Ectodermal cell (in vitro differentiated cells): ENCODE measurements at regions not wholly inside any gene's neighbourhood (a gene's known extent, or its start where the extent isn't known, plus 50 kb on each side); places are given as distances from the start of the nearest gene placed in this dataset.

Experiments
- H3K27ac ChIP-seq: 2 replicates; pipeline ENCODE4 v1.7.0; 2013; ENCODE audit warnings: mild to moderate bottlenecking, low read depth, low read length; ENCODE audit not compliant: insufficient read depth, poor library complexity, severe bottlenecking
- H3K27me3 ChIP-seq: 2 replicates; pipeline ENCODE4 v1.7.0; 2013; ENCODE audit warnings: mild to moderate bottlenecking, low read length; ENCODE audit not compliant: insufficient read depth, control insufficient read depth, poor library complexity, severe bottlenecking
- H3K36me3 ChIP-seq: one replicate; pipeline ENCODE4 v1.7.0; 2013; ENCODE audit warnings: low read length; ENCODE audit not compliant: control insufficient read depth, insufficient read depth
- H3K4me1 ChIP-seq: one replicate; pipeline ENCODE4 v1.7.0; 2013; ENCODE audit warnings: low read length; ENCODE audit not compliant: control insufficient read depth, insufficient read depth
- H3K4me3 ChIP-seq: 2 replicates; pipeline ENCODE4 v1.7.0; 2013; ENCODE audit warnings: low read depth, low read length, control low read depth; ENCODE audit not compliant: insufficient read depth
- H3K9me3 ChIP-seq: 2 replicates; pipeline ENCODE4 v1.7.0; 2013; ENCODE audit warnings: mild to moderate bottlenecking, low read length, moderate library complexity; ENCODE audit not compliant: control insufficient read depth
- WGBS, 2 experiments: methylation state at CpG; one replicate each; pipeline ENCODE4 v1.1.7; 2013; ENCODE audit warnings: missing lambda C conversion rate in 2 of 2; 5-methylcytosine and 5-hydroxymethylcytosine counted together

- H3K4me3 ChIP-seq: no peak overlapping the region
- H3K27me3 ChIP-seq: no peaks in the 10 kb centered on the region
- no peaks in the 10 kb centered on the region for H3K9me3 ChIP-seq
- no peak overlapping the region for H3K27ac ChIP-seq
- peaks cover 38% of the 10 kb centered on the region for H3K4me1 ChIP-seq
- no peaks in the 10 kb centered on the region for H3K36me3 ChIP-seq
- WGBS, 2 experiments: 94 to 95% methylated on average over 6 of the region's 6 CpGs
Measured at GRCh38 chr10:21311426-21311825, 214.1 kb downstream of the SKIDA1 start.

- H3K36me3 ChIP-seq: no peaks in the 10 kb centered on the region
- H3K27me3 ChIP-seq: no peaks in the 10 kb centered on the region
- no peaks in the 10 kb centered on the region for H3K9me3 ChIP-seq
- 75 to 77% methylated on average over 3 of the region's 3 CpGs for WGBS, 2 experiments
- H3K4me3 ChIP-seq: no peak overlapping the region
- H3K4me1 ChIP-seq: peaks cover 18% of the 10 kb centered on the region
- no peak overlapping the region for H3K27ac ChIP-seq
Measured at GRCh38 chr10:21309427-21309826, 216.1 kb downstream of the SKIDA1 start.

- H3K27ac ChIP-seq: no peak overlapping the region
- H3K4me3 ChIP-seq: no peak overlapping the region
- 81 to 87% methylated on average over 4 of the region's 4 CpGs for WGBS, 2 experiments
- H3K9me3 ChIP-seq: no peaks in the 10 kb centered on the region
- H3K36me3 ChIP-seq: no peaks in the 10 kb centered on the region
- H3K4me1 ChIP-seq: peaks cover 14% of the 10 kb centered on the region
- no peaks in the 10 kb centered on the region for H3K27me3 ChIP-seq
Measured at GRCh38 chr10:21308946-21309345, 216.5 kb downstream of the SKIDA1 start.

GRCh38 chr10:21308018-21308417 is 217.5 kb downstream of the SKIDA1 start:
- 91 to 93% methylated on average over 1 to 3 of the region's 3 CpGs for WGBS, 2 experiments
- Histone ChIP-seq H3K27me3 (no peaks in the 10 kb centered on the region), H3K9me3 (no peaks in the 10 kb centered on the region), H3K36me3 (no peaks in the 10 kb centered on the region), H3K4me1 (peaks cover 5% of the 10 kb centered on the region), H3K4me3 (no peak overlapping the region), H3K27ac (no peak overlapping the region)

DNA sequence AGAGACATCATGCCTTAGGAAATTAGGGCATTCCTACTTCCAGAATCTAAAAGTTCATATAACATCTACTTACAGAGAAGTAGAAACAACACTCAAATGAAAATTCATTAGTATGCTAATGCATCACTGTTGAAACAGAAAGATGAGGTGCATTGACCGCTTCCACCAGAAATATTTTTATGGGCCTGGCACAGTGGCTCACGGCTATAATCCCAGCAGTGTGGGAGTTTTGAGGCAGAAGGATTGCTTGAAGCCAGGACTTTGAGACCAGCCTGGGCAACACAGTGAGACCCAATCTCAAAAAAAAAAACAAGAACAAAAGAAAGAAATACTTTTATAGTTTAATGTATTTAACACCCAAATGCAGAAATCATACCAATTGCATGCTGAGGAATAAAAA is 220.9 kb downstream of the SKIDA1 start:
- no peaks in the 10 kb centered on the region for H3K27me3 ChIP-seq
- no peaks in the 10 kb centered on the region for H3K36me3 ChIP-seq
- 93 to 94% methylated on average over 2 of the region's 2 CpGs for WGBS, 2 experiments
- no peaks in the 10 kb centered on the region for H3K4me1 ChIP-seq
- no peaks in the 10 kb centered on the region for H3K9me3 ChIP-seq
- no peak overlapping the region for H3K27ac ChIP-seq
- H3K4me3 ChIP-seq: no peak overlapping the region

DNA sequence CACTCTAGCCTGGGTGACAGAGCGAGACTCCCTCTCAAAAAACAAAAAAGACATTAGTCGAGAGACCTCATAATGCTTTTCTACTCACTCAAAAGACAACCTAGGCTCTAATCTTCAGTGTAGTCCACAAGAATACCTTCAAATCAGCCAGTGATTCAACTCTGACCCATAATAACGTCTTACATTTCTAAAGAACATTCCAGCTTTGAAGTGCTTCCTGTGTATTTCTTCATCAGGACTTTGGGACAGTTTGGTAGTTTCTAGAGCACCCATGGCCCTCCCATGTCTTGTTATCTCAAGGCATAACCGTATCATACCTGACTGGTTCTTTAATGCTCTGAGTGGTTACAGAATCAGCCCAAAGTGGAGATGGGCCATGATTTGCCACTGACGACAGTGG is 221.3 kb downstream of the SKIDA1 start:
- Histone ChIP-seq H3K9me3 (no peaks in the 10 kb centered on the region), H3K27ac (no peak overlapping the region), H3K36me3 (no peaks in the 10 kb centered on the region), H3K27me3 (no peaks in the 10 kb centered on the region), H3K4me1 (no peaks in the 10 kb centered on the region), H3K4me3 (no peak overlapping the region)
- 86 to 89% methylated on average over 5 of the region's 5 CpGs for WGBS, 2 experiments

GRCh38 chr10:21300551-21300950 is 224.9 kb downstream of the SKIDA1 start:
- no peaks in the 10 kb centered on the region for H3K9me3 ChIP-seq
- H3K4me3 ChIP-seq: no peak overlapping the region
- H3K4me1 ChIP-seq: peaks cover 24% of the 10 kb centered on the region
- no peaks in the 10 kb centered on the region for H3K36me3 ChIP-seq
- 94 to 100% methylated on average over 1 of the region's 1 CpG for WGBS, 2 experiments
- H3K27ac ChIP-seq: no peak overlapping the region
- no peaks in the 10 kb centered on the region for H3K27me3 ChIP-seq

GRCh38 chr10:21299330-21299729 is 226.2 kb downstream of the SKIDA1 start:
- no peak overlapping the region for H3K27ac ChIP-seq
- no peaks in the 10 kb centered on the region for H3K9me3 ChIP-seq
- peaks cover 36% of the 10 kb centered on the region for H3K4me1 ChIP-seq
- H3K36me3 ChIP-seq: no peaks in the 10 kb centered on the region
- no peak overlapping the region for H3K4me3 ChIP-seq
- H3K27me3 ChIP-seq: no peaks in the 10 kb centered on the region
- 89 to 93% methylated on average over 7 of the region's 7 CpGs for WGBS, 2 experiments

DNA sequence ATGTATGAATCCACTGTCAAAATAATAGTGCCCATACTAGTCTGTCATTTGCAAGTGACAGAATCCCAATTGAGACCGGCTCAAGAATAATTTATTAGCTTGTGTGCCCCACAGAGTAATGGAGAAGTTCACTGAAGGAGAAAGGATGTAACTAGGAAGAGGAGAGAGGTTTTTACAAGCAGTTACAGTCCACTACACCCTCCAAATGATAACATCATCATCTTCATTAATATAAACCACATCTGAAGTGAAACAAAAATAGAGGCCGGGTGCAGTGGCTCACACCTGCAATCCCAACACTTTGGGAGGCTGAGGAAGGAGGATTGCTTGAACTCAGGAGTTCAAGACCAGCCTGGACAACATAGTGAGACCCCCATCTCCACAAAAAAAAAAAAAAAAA is 226.8 kb downstream of the SKIDA1 start:
- 79 to 90% methylated on average over 2 of the region's 2 CpGs for WGBS, 2 experiments
- Histone ChIP-seq H3K4me1 (peaks cover 40% of the 10 kb centered on the region), H3K9me3 (no peaks in the 10 kb centered on the region), H3K4me3 (no peak overlapping the region), H3K36me3 (no peaks in the 10 kb centered on the region), H3K27me3 (no peaks in the 10 kb centered on the region), H3K27ac (no peak overlapping the region)

DNA sequence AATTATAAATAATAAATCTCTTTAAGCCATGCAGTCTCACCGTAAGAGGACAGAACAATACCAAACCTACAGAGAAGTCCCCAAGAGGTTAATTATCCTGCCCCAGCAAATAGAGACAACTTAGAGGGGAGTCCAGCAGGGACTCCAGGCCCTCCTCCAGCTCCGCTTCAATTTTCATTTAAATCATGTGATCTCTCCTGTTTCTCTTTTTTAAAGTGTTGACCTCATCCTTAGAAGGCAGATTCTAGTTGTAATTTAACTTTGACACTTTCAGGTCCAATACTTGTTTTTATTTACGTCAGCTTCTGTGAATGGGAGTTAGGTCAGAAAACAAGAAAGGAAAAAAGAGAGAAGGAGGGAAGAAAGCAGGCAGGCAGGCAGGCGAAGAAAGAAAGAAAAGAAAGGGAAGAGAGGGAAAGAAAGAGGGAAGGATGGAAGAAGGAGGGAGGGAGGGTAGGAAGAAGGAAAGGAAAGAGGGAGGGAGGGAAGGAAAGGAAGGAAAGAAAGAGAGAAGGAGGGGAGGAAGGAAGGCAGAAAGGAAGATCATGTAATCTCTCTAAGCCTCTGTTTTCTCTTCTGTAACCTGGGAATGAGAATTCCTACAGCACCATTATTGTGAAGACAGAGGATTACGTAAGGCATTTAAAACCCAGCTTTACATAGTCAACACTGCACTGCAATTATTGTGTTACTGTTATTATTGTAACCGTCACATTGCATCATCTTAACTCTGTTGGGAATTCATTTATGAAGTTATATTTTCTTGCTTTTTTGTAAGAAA is 227.7 kb downstream of the SKIDA1 start:
- H3K27me3 ChIP-seq: no peaks in the 10 kb centered on the region
- H3K27ac ChIP-seq: peak overlapping the region; percentile 28
- no peak overlapping the region for H3K4me3 ChIP-seq
- H3K4me1 ChIP-seq: peaks cover 40% of the 10 kb centered on the region
- H3K9me3 ChIP-seq: no peaks in the 10 kb centered on the region
- H3K36me3 ChIP-seq: no peaks in the 10 kb centered on the region
- 26 to 33% methylated on average over 5 to 6 of the region's 6 CpGs for WGBS, 2 experiments
